ENCODE measurements at regions not wholly inside any gene's neighbourhood (a gene's known extent, or its start where the extent isn't known, plus 50 kb on each side); places are given as distances from the start of the nearest gene placed in this dataset.

GRCh38 chr9:75532233-75533050 lies 358.0 kb upstream of the PCSK5 start:
- TF ChIP-seq YY1 (IDR thresholded peaks at IDR 0.05; ENCODE audit: insufficient read depth, insufficient read length) (no peak), SUZ12 (IDR thresholded peaks at IDR 0.05; ENCODE audit: extremely low read depth, insufficient read depth, insufficient read length) (no peak), ZNF274 (IDR thresholded peaks at IDR 0.05; ENCODE audit: low read depth, low read length) (no peak)
- no peak for DNase-seq (ENCODE audit: low read depth, low spot score)
- no peak overlapping the region for H3K4me3 ChIP-seq (ENCODE audit: insufficient read length, low read depth)
- H3K9me3 ChIP-seq (ENCODE audit: insufficient read depth, low read length), result no peaks in the 10 kb centered on the region
- no peaks in the 10 kb centered on the region for H3K4me1 ChIP-seq (ENCODE audit: insufficient read depth, insufficient read length)
- no peaks in the 10 kb centered on the region for H3K27me3 ChIP-seq (ENCODE audit: insufficient read depth, insufficient read length)
- H3K36me3 ChIP-seq (ENCODE audit: insufficient read depth, insufficient read length, low read length), result no peaks in the 10 kb centered on the region
- no peak overlapping the region for H3K9ac ChIP-seq (ENCODE audit: insufficient read length, low read depth)

- Histone ChIP-seq H3K9ac (ENCODE audit: insufficient read length, low read depth) (no peak overlapping the region), H3K4me1 (ENCODE audit: insufficient read depth, insufficient read length) (no peaks in the 10 kb centered on the region), H3K9me3 (ENCODE audit: insufficient read depth, low read length) (no peaks in the 10 kb centered on the region), H3K4me3 (ENCODE audit: insufficient read length, low read depth) (no peak overlapping the region), H3K27me3 (ENCODE audit: insufficient read depth, insufficient read length) (no peaks in the 10 kb centered on the region), H3K36me3 (ENCODE audit: insufficient read depth, insufficient read length, low read length) (no peaks in the 10 kb centered on the region)
- DNase-seq (ENCODE audit: low read depth, low spot score), result no peak
- no peak for TF ChIP-seq ZNF274 (IDR thresholded peaks at IDR 0.05; ENCODE audit: low read depth, low read length)
- TF ChIP-seq SUZ12 (IDR thresholded peaks at IDR 0.05; ENCODE audit: extremely low read depth, insufficient read depth, insufficient read length), result no peak
- TF ChIP-seq YY1 (IDR thresholded peaks at IDR 0.05; ENCODE audit: insufficient read depth, insufficient read length), result no peak
Measured at GRCh38 chr9:75539523-75539922, 350.9 kb upstream of the PCSK5 start.

- Histone ChIP-seq H3K4me3 (ENCODE audit: insufficient read length, low read depth) (no peak overlapping the region), H3K4me1 (ENCODE audit: insufficient read depth, insufficient read length) (no peaks in the 10 kb centered on the region), H3K9ac (ENCODE audit: insufficient read length, low read depth) (no peak overlapping the region), H3K27me3 (ENCODE audit: insufficient read depth, insufficient read length) (no peaks in the 10 kb centered on the region), H3K9me3 (ENCODE audit: insufficient read depth, low read length) (no peaks in the 10 kb centered on the region), H3K36me3 (ENCODE audit: insufficient read depth, insufficient read length, low read length) (no peaks in the 10 kb centered on the region)
- no peak for DNase-seq (ENCODE audit: low read depth, low spot score)
- TF ChIP-seq SUZ12 (IDR thresholded peaks at IDR 0.05; ENCODE audit: extremely low read depth, insufficient read depth, insufficient read length), result no peak
Measured at GRCh38 chr9:75540185-75540584, 350.3 kb upstream of the PCSK5 start.

GRCh38 chr9:75541734-75542133 lies 348.7 kb upstream of the PCSK5 start:
- Histone ChIP-seq H3K9ac (ENCODE audit: insufficient read length, low read depth) (no peak overlapping the region), H3K9me3 (ENCODE audit: insufficient read depth, low read length) (no peaks in the 10 kb centered on the region), H3K4me1 (ENCODE audit: insufficient read depth, insufficient read length) (no peaks in the 10 kb centered on the region), H3K36me3 (ENCODE audit: insufficient read depth, insufficient read length, low read length) (no peaks in the 10 kb centered on the region), H3K4me3 (ENCODE audit: insufficient read length, low read depth) (no peak overlapping the region), H3K27me3 (ENCODE audit: insufficient read depth, insufficient read length) (no peaks in the 10 kb centered on the region)
- no peak for DNase-seq (ENCODE audit: low read depth, low spot score)
- TF ChIP-seq ZNF274 (IDR thresholded peaks at IDR 0.05; ENCODE audit: low read depth, low read length), result no peak
- no peak for TF ChIP-seq SUZ12 (IDR thresholded peaks at IDR 0.05; ENCODE audit: extremely low read depth, insufficient read depth, insufficient read length)
- TF ChIP-seq YY1 (IDR thresholded peaks at IDR 0.05; ENCODE audit: insufficient read depth, insufficient read length), result no peak

- Histone ChIP-seq H3K9ac (ENCODE audit: insufficient read length, low read depth) (no peak overlapping the region), H3K4me3 (ENCODE audit: insufficient read length, low read depth) (no peak overlapping the region), H3K27me3 (ENCODE audit: insufficient read depth, insufficient read length) (no peaks in the 10 kb centered on the region), H3K4me1 (ENCODE audit: insufficient read depth, insufficient read length) (no peaks in the 10 kb centered on the region), H3K9me3 (ENCODE audit: insufficient read depth, low read length) (no peaks in the 10 kb centered on the region), H3K36me3 (ENCODE audit: insufficient read depth, insufficient read length, low read length) (no peaks in the 10 kb centered on the region)
- TF ChIP-seq SUZ12 (IDR thresholded peaks at IDR 0.05; ENCODE audit: extremely low read depth, insufficient read depth, insufficient read length) (no peak), ZNF274 (IDR thresholded peaks at IDR 0.05; ENCODE audit: low read depth, low read length) (no peak), YY1 (IDR thresholded peaks at IDR 0.05; ENCODE audit: insufficient read depth, insufficient read length) (no peak)
- DNase-seq (ENCODE audit: low read depth, low spot score), result no peak
Measured at GRCh38 chr9:75544815-75545214, 345.7 kb upstream of the PCSK5 start.

- Histone ChIP-seq H3K4me1 (ENCODE audit: insufficient read depth, insufficient read length) (no peaks in the 10 kb centered on the region), H3K36me3 (ENCODE audit: insufficient read depth, insufficient read length, low read length) (no peaks in the 10 kb centered on the region), H3K27me3 (ENCODE audit: insufficient read depth, insufficient read length) (no peaks in the 10 kb centered on the region), H3K9ac (ENCODE audit: insufficient read length, low read depth) (no peak overlapping the region), H3K4me3 (ENCODE audit: insufficient read length, low read depth) (no peak overlapping the region), H3K9me3 (ENCODE audit: insufficient read depth, low read length) (no peaks in the 10 kb centered on the region)
- TF ChIP-seq ZNF274 (IDR thresholded peaks at IDR 0.05; ENCODE audit: low read depth, low read length), result no peak
- no peak for TF ChIP-seq YY1 (IDR thresholded peaks at IDR 0.05; ENCODE audit: insufficient read depth, insufficient read length)
- TF ChIP-seq SUZ12 (IDR thresholded peaks at IDR 0.05; ENCODE audit: extremely low read depth, insufficient read depth, insufficient read length), result no peak
- DNase-seq (ENCODE audit: low read depth, low spot score), result no peak
Measured at GRCh38 chr9:75545287-75545686, 345.2 kb upstream of the PCSK5 start.

GRCh38 chr9:75548871-75549270 lies 341.6 kb upstream of the PCSK5 start:
- no peaks in the 10 kb centered on the region for H3K9me3 ChIP-seq (ENCODE audit: insufficient read depth, low read length)
- H3K4me3 ChIP-seq (ENCODE audit: insufficient read length, low read depth), result no peak overlapping the region
- H3K36me3 ChIP-seq (ENCODE audit: insufficient read depth, insufficient read length, low read length), result no peaks in the 10 kb centered on the region
- TF ChIP-seq ZNF274 (IDR thresholded peaks at IDR 0.05; ENCODE audit: low read depth, low read length), result no peak
- TF ChIP-seq SUZ12 (IDR thresholded peaks at IDR 0.05; ENCODE audit: extremely low read depth, insufficient read depth, insufficient read length), result no peak
- no peak for TF ChIP-seq YY1 (IDR thresholded peaks at IDR 0.05; ENCODE audit: insufficient read depth, insufficient read length)
- DNase-seq (ENCODE audit: low read depth, low spot score), result no peak
- no peak overlapping the region for H3K9ac ChIP-seq (ENCODE audit: insufficient read length, low read depth)
- no peaks in the 10 kb centered on the region for H3K4me1 ChIP-seq (ENCODE audit: insufficient read depth, insufficient read length)
- H3K27me3 ChIP-seq (ENCODE audit: insufficient read depth, insufficient read length), result no peaks in the 10 kb centered on the region

Data from NT2/D1 (cell line).